ENCODE measurements at regions not wholly inside any gene's neighbourhood (a gene's known extent, or its start where the extent isn't known, plus 50 kb on each side); places are given as distances from the start of the nearest gene placed in this dataset.

- Mint-ChIP-seq H3K4me3 (ENCODE audit: unreplicated experiment) (no peak overlapping the region), H3K27ac (ENCODE audit: unreplicated experiment) (no peak overlapping the region), H3K4me1 (ENCODE audit: low read depth, unreplicated experiment) (no peaks in the 10 kb centered on the region), H3K36me3 (ENCODE audit: insufficient read depth, unreplicated experiment) (no peaks in the 10 kb centered on the region), H3K27me3 (ENCODE audit: insufficient read depth, unreplicated experiment) (no peaks in the 10 kb centered on the region), H3K9me3 (ENCODE audit: unreplicated experiment) (no peaks in the 10 kb centered on the region)
- Histone ChIP-seq H3K4me1 (no peaks in the 10 kb centered on the region), H3K27me3 (replicated peaks; ENCODE audit: control insufficient read depth, insufficient read depth, low read length) (no peaks in the 10 kb centered on the region), H3K4me3 (ENCODE audit: low read depth, low read length) (no peak overlapping the region), H3K9me3 (no peaks in the 10 kb centered on the region), H3K36me3 (ENCODE audit: control insufficient read depth, insufficient read depth, low read length) (no peaks in the 10 kb centered on the region)
- no TSS peak for BruUV-seq (replicated peaks)
- intact Hi-C loops (cut with micrococcal nuclease; ENCODE audit: unreplicated experiment), result no loop called here
- ChIA-PET POLR2A (no interaction called here), CTCF (no interaction called here)
- TF ChIP-seq CTCF (IDR thresholded peaks at IDR 0.05; ENCODE audit: insufficient read depth in 1 of 2, low read depth in 1 of 2, low read length in 1 of 2, severe bottlenecking in 1 of 2, unreplicated experiment in 1 of 2), result no peak
- DNase-seq, result no peak
These were observed 596.3 kb upstream of the CA10 start for GRCh38 chr17:52754838-52755237.

- Mint-ChIP-seq H3K4me3 (ENCODE audit: unreplicated experiment) (no peak overlapping the region), H3K4me1 (ENCODE audit: low read depth, unreplicated experiment) (no peaks in the 10 kb centered on the region), H3K27me3 (ENCODE audit: insufficient read depth, unreplicated experiment) (no peaks in the 10 kb centered on the region), H3K9me3 (ENCODE audit: unreplicated experiment) (no peaks in the 10 kb centered on the region), H3K27ac (ENCODE audit: unreplicated experiment) (no peak overlapping the region), H3K36me3 (ENCODE audit: insufficient read depth, unreplicated experiment) (no peaks in the 10 kb centered on the region)
- H3K9me3 ChIP-seq, result no peaks in the 10 kb centered on the region
- no peaks in the 10 kb centered on the region for H3K4me1 ChIP-seq
- H3K36me3 ChIP-seq (ENCODE audit: control insufficient read depth, insufficient read depth, low read length), result no peaks in the 10 kb centered on the region
- CTCF ChIA-PET, result no interaction called here
- intact Hi-C loops (cut with micrococcal nuclease; ENCODE audit: unreplicated experiment), result no loop called here
- H3K4me3 ChIP-seq (ENCODE audit: low read depth, low read length), result no peak overlapping the region
- no peak for TF ChIP-seq CTCF (IDR thresholded peaks at IDR 0.05; ENCODE audit: insufficient read depth in 1 of 2, low read depth in 1 of 2, low read length in 1 of 2, severe bottlenecking in 1 of 2, unreplicated experiment in 1 of 2)
- DNase-seq, result no peak
- POLR2A ChIA-PET, result no interaction called here
- no peaks in the 10 kb centered on the region for H3K27me3 ChIP-seq (replicated peaks; ENCODE audit: control insufficient read depth, insufficient read depth, low read length)
- no TSS peak for BruUV-seq (replicated peaks)
These were observed 592.5 kb upstream of the CA10 start for GRCh38 chr17:52751051-52751450.

GRCh38 chr17:52744179-52744578, 585.7 kb upstream of the CA10 start:
- H3K4me3 ChIP-seq (ENCODE audit: low read depth, low read length), result no peak overlapping the region
- no peaks in the 10 kb centered on the region for H3K9me3 Mint-ChIP-seq (ENCODE audit: unreplicated experiment)
- POLR2A ChIA-PET, result no interaction called here
- DNase-seq, result no peak
- H3K4me1 Mint-ChIP-seq (ENCODE audit: low read depth, unreplicated experiment), result no peaks in the 10 kb centered on the region
- no peaks in the 10 kb centered on the region for H3K9me3 ChIP-seq
- H3K27me3 Mint-ChIP-seq (ENCODE audit: insufficient read depth, unreplicated experiment), result peaks cover 2% of the 10 kb centered on the region
- no peak for TF ChIP-seq CTCF (IDR thresholded peaks at IDR 0.05; ENCODE audit: insufficient read depth in 1 of 2, low read depth in 1 of 2, low read length in 1 of 2, severe bottlenecking in 1 of 2, unreplicated experiment in 1 of 2)
- BruUV-seq (replicated peaks), result no TSS peak
- no peaks in the 10 kb centered on the region for H3K36me3 ChIP-seq (ENCODE audit: control insufficient read depth, insufficient read depth, low read length)
- no peaks in the 10 kb centered on the region for H3K27me3 ChIP-seq (replicated peaks; ENCODE audit: control insufficient read depth, insufficient read depth, low read length)
- no peaks in the 10 kb centered on the region for H3K36me3 Mint-ChIP-seq (ENCODE audit: insufficient read depth, unreplicated experiment)
- no peak overlapping the region for H3K4me3 Mint-ChIP-seq (ENCODE audit: unreplicated experiment)
- intact Hi-C loops (cut with micrococcal nuclease; ENCODE audit: unreplicated experiment), result no loop called here
- H3K27ac Mint-ChIP-seq (ENCODE audit: unreplicated experiment), result no peak overlapping the region
- CTCF ChIA-PET, result no interaction called here
- no peaks in the 10 kb centered on the region for H3K4me1 ChIP-seq

Data from Caco-2 (cell line).